ENCODE measurements at regions not wholly inside any gene's neighbourhood (a gene's known extent, or its start where the extent isn't known, plus 50 kb on each side); places are given as distances from the start of the nearest gene placed in this dataset.

- no peak overlapping the region for H3K4me3 ChIP-seq (ENCODE audit: low read length)
Measured at GRCh38 chrX:40514376-40514775, 66.4 kb upstream of the ATP6AP2 start.

GRCh38 chrX:40513835-40514234 lies 66.9 kb upstream of the ATP6AP2 start:
- no peak overlapping the region for H3K4me3 ChIP-seq (ENCODE audit: low read length)
- no peak for DNase-seq (ENCODE audit: low read depth)
- no peak for TF ChIP-seq CTCF (IDR thresholded peaks at IDR 0.05; ENCODE audit: insufficient read depth, low read depth, low read length, missing control alignments)

More at GRCh38 chrX:40514376-40514775, 66.4 kb upstream of the ATP6AP2 start:
- peak; percentile 36 for DNase-seq (ENCODE audit: low read depth)
- TF ChIP-seq CTCF (IDR thresholded peaks at IDR 0.05; ENCODE audit: insufficient read depth, low read depth, low read length, missing control alignments), result no peak

GRCh38 chrX:40513012-40513411 lies 67.8 kb upstream of the ATP6AP2 start:
- no peak for DNase-seq (ENCODE audit: low read depth)
- no peak overlapping the region for H3K4me3 ChIP-seq (ENCODE audit: low read length)
- TF ChIP-seq CTCF (IDR thresholded peaks at IDR 0.05; ENCODE audit: insufficient read depth, low read depth, low read length, missing control alignments), result no peak

GRCh38 chrX:40511258-40511657 lies 69.5 kb upstream of the ATP6AP2 start:
- DNase-seq (ENCODE audit: low read depth), result no peak
- no peak for TF ChIP-seq CTCF (IDR thresholded peaks at IDR 0.05; ENCODE audit: insufficient read depth, low read depth, low read length, missing control alignments)
- no peak overlapping the region for H3K4me3 ChIP-seq (ENCODE audit: low read length)

- no peak for TF ChIP-seq CTCF (IDR thresholded peaks at IDR 0.05; ENCODE audit: insufficient read depth, low read depth, low read length, missing control alignments)
- DNase-seq (ENCODE audit: low read depth), result no peak
- H3K4me3 ChIP-seq (ENCODE audit: low read length), result no peak overlapping the region
Measured at GRCh38 chrX:40508560-40508959, 72.2 kb upstream of the ATP6AP2 start.

- no peak overlapping the region for H3K4me3 ChIP-seq (ENCODE audit: low read length)
- no peak for TF ChIP-seq CTCF (IDR thresholded peaks at IDR 0.05; ENCODE audit: insufficient read depth, low read depth, low read length, missing control alignments)
- no peak for DNase-seq (ENCODE audit: low read depth)
Measured at GRCh38 chrX:40506201-40506985, 74.4 kb upstream of the ATP6AP2 start.
